Neural cell (in vitro differentiated cells): ENCODE measurements at regions not wholly inside any gene's neighbourhood (a gene's known extent, or its start where the extent isn't known, plus 50 kb on each side); places are given as distances from the start of the nearest gene placed in this dataset.

ENCODE experiments used
- H2AFZ ChIP-seq: fragments of 200-600, 300-800 bp; sonication (generic), shearing (Covaris generic); 2 replicates; pipeline ENCODE4 v1.6.0; 2014; ENCODE audit warnings: low read depth, mild to moderate bottlenecking, antibody characterized with exemption, low read length, moderate library complexity
- H3F3A ChIP-seq: fragments of 200-600 bp; shearing (Covaris generic); 2 replicates; pipeline ENCODE4 v1.6.1; 2016; ENCODE audit warnings: mild to moderate bottlenecking, moderate library complexity, mixed read lengths, antibody characterized with exemption, low read length; ENCODE audit not compliant: insufficient read depth, poor library complexity, severe bottlenecking
- H3K27ac ChIP-seq: fragments of 200-600, 300-800 bp; sonication (generic), shearing (Covaris generic); 2 replicates; pipeline ENCODE4 v1.5.1; 2014; ENCODE audit warnings: mild to moderate bottlenecking, low read length, moderate library complexity
- H3K27me3 ChIP-seq: fragments of 300-800, 200-600 bp; sonication (generic), shearing (Covaris generic); 2 replicates; pipeline ENCODE4 v1.6.0; 2014; ENCODE audit warnings: mild to moderate bottlenecking, low read depth, low read length, moderate library complexity; ENCODE audit not compliant: insufficient read depth
- H3K36me3 ChIP-seq: fragments of 300-800, 200-600 bp; sonication (generic), shearing (Covaris generic); 2 replicates; pipeline ENCODE4 v1.5.1; 2014; ENCODE audit warnings: mild to moderate bottlenecking, antibody characterized with exemption, low read length, moderate library complexity; ENCODE audit not compliant: insufficient read depth
- H3K4me2 ChIP-seq: fragments of 300-800, 200-600 bp; sonication (generic), shearing (Covaris generic); 2 replicates; pipeline ENCODE4 v1.6.0; 2014; ENCODE audit warnings: mild to moderate bottlenecking, low read length
- H3K4me3 ChIP-seq: fragments of 300-800, 200-600 bp; sonication (generic), shearing (Covaris generic); 2 replicates; pipeline ENCODE4 v1.5.1; 2014; ENCODE audit warnings: mild to moderate bottlenecking, low read length, moderate library complexity
- H3K79me2 ChIP-seq: fragments of 200-600 bp; shearing (Covaris generic); replicated peaks from 2 replicates; pipeline ENCODE4 v1.6.0; 2014; ENCODE audit warnings: mild to moderate bottlenecking, low read length, moderate library complexity; ENCODE audit not compliant: insufficient read depth
- H3K9ac ChIP-seq: fragments of 300-800, 200-600 bp; sonication (generic), shearing (Covaris generic); 2 replicates; pipeline ENCODE4 v1.6.1; 2016; ENCODE audit warnings: mild to moderate bottlenecking, low read length, mixed read lengths
- H3K9me2 ChIP-seq: fragments of 200-600 bp; shearing (Covaris generic); 2 replicates; pipeline ENCODE4 v1.6.1; 2016; ENCODE audit warnings: mild to moderate bottlenecking, low read length, mixed read lengths; ENCODE audit not compliant: insufficient read depth
- H3K9me3 ChIP-seq: fragments of 200-600, 300-800 bp; sonication (generic), shearing (Covaris generic); 2 replicates; pipeline ENCODE4 v1.6.1; 2016; ENCODE audit warnings: mild to moderate bottlenecking, mixed run types, low read length, moderate library complexity, mixed read lengths
- H4K20me1 ChIP-seq: fragments of 200-600 bp; shearing (Covaris generic); 2 replicates; pipeline ENCODE4 v1.6.1; 2016; ENCODE audit warnings: mild to moderate bottlenecking, mixed run types; ENCODE audit not compliant: insufficient read depth
- CTCF ChIP-seq: fragments of 450-650 bp; IDR thresholded peaks from 2 replicates; pipeline ENCODE4 v1.5.1; 2014; ENCODE audit warnings: antibody characterized with exemption, mild to moderate bottlenecking, moderate library complexity; ENCODE audit not compliant: poor library complexity, severe bottlenecking
- EP300 ChIP-seq: fragments of 450-650 bp; conservative IDR thresholded peaks from 2 replicates; pipeline ENCODE4 v1.6.1; 2014; ENCODE audit warnings: antibody characterized with exemption, mild to moderate bottlenecking, moderate library complexity; ENCODE audit not compliant: poor library complexity, severe bottlenecking
- EZH2 ChIP-seq: fragments of 200-600, 300-800 bp; shearing (Covaris generic), sonication (generic); IDR thresholded peaks from 2 replicates; pipeline ENCODE4 v1.6.1; 2014; ENCODE audit warnings: antibody characterized with exemption, low read length, borderline replicate concordance, mild to moderate bottlenecking; ENCODE audit not compliant: insufficient read depth, poor library complexity, severe bottlenecking
- MXI1 ChIP-seq: fragments of 450-650 bp; conservative IDR thresholded peaks from 2 replicates; pipeline ENCODE4 v1.6.1; 2014; ENCODE audit warnings: antibody characterized with exemption, mild to moderate bottlenecking; ENCODE audit not compliant: poor library complexity, severe bottlenecking
- POLR2AphosphoS5 ChIP-seq: IDR thresholded peaks from 2 replicates; pipeline ENCODE4 v1.6.1; 2012
- RAD21 ChIP-seq: fragments of 450-650 bp; conservative IDR thresholded peaks from 2 replicates; pipeline ENCODE4 v1.6.1; 2014; ENCODE audit warnings: antibody characterized with exemption, mild to moderate bottlenecking, moderate library complexity
- REST ChIP-seq: IDR thresholded peaks from 2 replicates; pipeline ENCODE4 v1.6.1; 2012; ENCODE audit warnings: borderline replicate concordance
- SMC3 ChIP-seq: fragments of 450-650 bp; conservative IDR thresholded peaks from 2 replicates; pipeline ENCODE4 v1.6.1; 2014; ENCODE audit warnings: antibody characterized with exemption, mild to moderate bottlenecking, moderate library complexity; ENCODE audit not compliant: poor library complexity
- TAF1 ChIP-seq: IDR thresholded peaks from 2 replicates; pipeline ENCODE4 v1.6.1; 2012; ENCODE audit warnings: low read depth

- H3F3A ChIP-seq, result no peaks in the 10 kb centered on the region
- H3K9me2 ChIP-seq, result no peaks in the 10 kb centered on the region
- TF ChIP-seq SMC3, result no peak
- no peak for TF ChIP-seq CTCF
- no peaks in the 10 kb centered on the region for H3K9me3 ChIP-seq
- H4K20me1 ChIP-seq, result no peaks in the 10 kb centered on the region
- no peak overlapping the region for H3K4me3 ChIP-seq
- no peak overlapping the region for H2AFZ ChIP-seq
- no peak overlapping the region for H3K27ac ChIP-seq
- no peaks in the 10 kb centered on the region for H3K27me3 ChIP-seq
- no peaks in the 10 kb centered on the region for H3K36me3 ChIP-seq
- H3K79me2 ChIP-seq, result no peaks in the 10 kb centered on the region
- no peak overlapping the region for H3K4me2 ChIP-seq
- H3K9ac ChIP-seq, result no peak overlapping the region
Observed at GRCh38 chr7:15143936-15144335, 241.4 kb upstream of the DGKB start.

GRCh38 chr7:15143121-15143520, 240.6 kb upstream of the DGKB start:
- no peaks in the 10 kb centered on the region for H3K36me3 ChIP-seq
- H3K4me3 ChIP-seq, result no peak overlapping the region
- no peaks in the 10 kb centered on the region for H3K9me2 ChIP-seq
- H2AFZ ChIP-seq, result no peak overlapping the region
- no peaks in the 10 kb centered on the region for H3K27me3 ChIP-seq
- TF ChIP-seq EP300 (no peak), CTCF (no peak), MXI1 (no peak), EZH2 (no peak), REST (no peak), POLR2AphosphoS5 (no peak), SMC3 (no peak), RAD21 (no peak), TAF1 (no peak)
- H3K9ac ChIP-seq, result no peak overlapping the region
- no peaks in the 10 kb centered on the region for H4K20me1 ChIP-seq
- H3K79me2 ChIP-seq, result no peaks in the 10 kb centered on the region
- no peaks in the 10 kb centered on the region for H3F3A ChIP-seq
- no peak overlapping the region for H3K27ac ChIP-seq
- H3K4me2 ChIP-seq, result no peak overlapping the region
- no peaks in the 10 kb centered on the region for H3K9me3 ChIP-seq
